Transverse colon (tissue), 4 donors: ENCODE measurements at regions not wholly inside any gene's neighbourhood (a gene's known extent, or its start where the extent isn't known, plus 50 kb on each side); places are given as distances from the start of the nearest gene placed in this dataset.

Source experiments
- EP300 ChIP-seq: sonication (generic); formaldehyde crosslinking; IDR thresholded peaks from one replicate; pipeline ENCODE4 v1.6.1; 2017; ENCODE audit warnings: antibody characterized with exemption, low read depth
- POLR2A ChIP-seq: fragments of 450-650 bp; IDR thresholded peaks from one replicate; pipeline ENCODE4 v1.6.1; 2016; ENCODE audit warnings: antibody characterized with exemption, mild to moderate bottlenecking, moderate library complexity
- POLR2AphosphoS5 ChIP-seq, 3 donors: sonication (generic); formaldehyde crosslinking; IDR thresholded peaks; one replicate each; pipeline ENCODE4 v1.6.1; 2016; ENCODE audit warnings: antibody characterized with exemption in 3 of 3
- TF ChIP-seq, protein P1 (sequence below), 5 experiments: fragments of 200-600 bp in 3 of 5; fragments of 450-650 bp in 2 of 5; sonication (generic) in 3 of 5; IDR thresholded peaks; 1 replicate in 2 of 5; 2 replicates in 3 of 5; pipeline ENCODE4 v1.5.1; 2016 to 2017; ENCODE audit warnings: antibody characterized with exemption in 5 of 5, inconsistent platforms in 3 of 5, mild to moderate bottlenecking in 2 of 5, moderate library complexity in 1 of 5

DNA sequence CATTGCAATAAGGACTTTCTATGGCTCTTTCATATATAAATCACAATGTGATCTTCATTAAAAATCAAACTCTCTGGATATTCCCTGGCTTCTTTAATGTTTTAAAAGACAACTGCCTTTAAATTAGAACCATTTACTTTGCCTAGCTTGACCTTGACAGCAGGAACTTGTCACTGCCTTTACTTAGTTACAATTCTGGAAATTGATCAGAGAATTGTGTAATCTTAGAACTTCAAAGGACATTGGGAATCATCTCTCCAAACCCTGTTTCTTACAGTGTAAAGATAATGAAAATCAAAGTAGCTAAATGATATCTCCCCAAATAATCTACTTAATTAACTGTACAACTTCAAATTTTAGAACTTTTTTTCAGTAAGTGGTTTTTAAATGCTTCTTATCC, 517.6 kb upstream of the CCDC179 start:
- TF ChIP-seq, protein P1, sequence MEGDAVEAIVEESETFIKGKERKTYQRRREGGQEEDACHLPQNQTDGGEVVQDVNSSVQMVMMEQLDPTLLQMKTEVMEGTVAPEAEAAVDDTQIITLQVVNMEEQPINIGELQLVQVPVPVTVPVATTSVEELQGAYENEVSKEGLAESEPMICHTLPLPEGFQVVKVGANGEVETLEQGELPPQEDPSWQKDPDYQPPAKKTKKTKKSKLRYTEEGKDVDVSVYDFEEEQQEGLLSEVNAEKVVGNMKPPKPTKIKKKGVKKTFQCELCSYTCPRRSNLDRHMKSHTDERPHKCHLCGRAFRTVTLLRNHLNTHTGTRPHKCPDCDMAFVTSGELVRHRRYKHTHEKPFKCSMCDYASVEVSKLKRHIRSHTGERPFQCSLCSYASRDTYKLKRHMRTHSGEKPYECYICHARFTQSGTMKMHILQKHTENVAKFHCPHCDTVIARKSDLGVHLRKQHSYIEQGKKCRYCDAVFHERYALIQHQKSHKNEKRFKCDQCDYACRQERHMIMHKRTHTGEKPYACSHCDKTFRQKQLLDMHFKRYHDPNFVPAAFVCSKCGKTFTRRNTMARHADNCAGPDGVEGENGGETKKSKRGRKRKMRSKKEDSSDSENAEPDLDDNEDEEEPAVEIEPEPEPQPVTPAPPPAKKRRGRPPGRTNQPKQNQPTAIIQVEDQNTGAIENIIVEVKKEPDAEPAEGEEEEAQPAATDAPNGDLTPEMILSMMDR (IDR thresholded peaks at IDR 0.05), result no peak
- TF ChIP-seq POLR2A (no peak), POLR2AphosphoS5 (IDR thresholded peaks at IDR 0.05) (no peak), EP300 (no peak)
